ENCODE measurements at regions not wholly inside any gene's neighbourhood (a gene's known extent, or its start where the extent isn't known, plus 50 kb on each side); places are given as distances from the start of the nearest gene placed in this dataset.

DNA sequence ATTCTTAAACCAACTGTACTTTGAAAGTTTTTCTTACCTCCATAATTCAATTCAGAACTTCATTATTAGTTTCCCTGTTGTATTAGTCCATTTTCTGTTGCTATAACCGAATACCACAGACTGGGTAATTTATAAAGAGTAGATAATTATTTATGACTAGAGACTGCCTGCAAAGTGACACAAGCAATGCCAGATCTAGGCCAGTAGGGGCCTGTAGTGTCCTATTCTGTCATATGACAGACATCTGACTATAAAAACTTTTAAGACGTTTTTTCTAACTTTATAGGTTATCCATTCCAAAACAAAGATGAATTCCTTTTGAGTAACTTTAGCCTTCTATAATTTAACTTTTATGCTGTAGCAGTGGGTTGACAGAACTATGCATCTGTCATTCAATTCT lies 2783.8 kb downstream of the PCDH9 start:
- no peak for TF ChIP-seq POLR2A (IDR thresholded peaks at IDR 0.05; ENCODE audit: low read length)
- no peak for TF ChIP-seq GATA1 (IDR thresholded peaks at IDR 0.05; ENCODE audit: low read depth, low read length)
- no peak for DNase-seq

DNA sequence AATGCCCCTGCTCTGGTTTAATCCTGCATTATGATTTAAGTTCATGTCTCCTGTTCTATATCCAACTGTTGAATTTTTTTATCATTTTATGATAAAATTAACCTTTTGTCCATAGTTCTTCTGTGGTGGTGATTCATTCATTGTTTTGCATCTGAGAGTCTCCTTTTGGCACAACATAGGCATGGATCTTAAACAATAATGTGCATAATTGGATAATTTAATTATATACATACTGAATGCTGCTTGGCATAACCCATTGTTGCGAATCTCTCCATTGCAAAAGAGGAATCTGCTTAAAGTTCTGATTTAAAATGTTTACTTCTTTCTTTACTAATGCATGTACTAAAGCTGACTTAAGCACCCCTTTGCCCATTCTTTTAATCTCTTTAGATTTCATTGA lies 2788.4 kb downstream of the PCDH9 start:
- no peak for DNase-seq
- TF ChIP-seq POLR2A (IDR thresholded peaks at IDR 0.05; ENCODE audit: low read length) (no peak), GATA1 (IDR thresholded peaks at IDR 0.05; ENCODE audit: low read depth, low read length) (no peak)

DNA sequence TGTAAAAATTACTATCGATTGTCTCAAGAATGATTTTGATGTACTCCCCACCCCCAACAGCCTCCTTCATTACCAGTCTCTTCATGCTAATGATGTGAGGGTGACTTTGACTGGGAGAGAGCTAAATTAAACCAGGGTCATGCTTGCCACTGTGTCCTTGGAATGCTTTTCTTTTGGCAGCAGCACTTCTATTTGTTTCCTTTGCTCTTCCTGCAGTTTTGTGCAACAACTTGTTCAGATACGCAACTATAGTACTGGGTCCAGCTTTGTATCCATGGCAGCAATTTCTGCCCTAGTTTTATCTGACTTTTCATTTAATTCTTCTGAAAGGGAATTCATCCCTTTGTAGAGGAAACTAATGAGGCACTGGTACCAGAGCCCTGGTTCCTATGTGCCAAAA lies 2792.1 kb downstream of the PCDH9 start:
- DNase-seq = no peak
- TF ChIP-seq GATA1 (IDR thresholded peaks at IDR 0.05; ENCODE audit: low read depth, low read length) = no peak
- TF ChIP-seq POLR2A (IDR thresholded peaks at IDR 0.05; ENCODE audit: low read length) = no peak

GRCh38 chr13:64429691-64430090 lies 2800.4 kb downstream of the PCDH9 start:
- TF ChIP-seq GATA1 (IDR thresholded peaks at IDR 0.05; ENCODE audit: low read depth, low read length) = no peak
- TF ChIP-seq POLR2A (IDR thresholded peaks at IDR 0.05; ENCODE audit: low read length) = no peak
- DNase-seq = no peak

- DNase-seq = no peak
- TF ChIP-seq POLR2A (IDR thresholded peaks at IDR 0.05; ENCODE audit: low read length) (no peak), GATA1 (IDR thresholded peaks at IDR 0.05; ENCODE audit: low read depth, low read length) (no peak)
Observed at GRCh38 chr13:64428196-64428595, 2801.9 kb downstream of the PCDH9 start.

DNA sequence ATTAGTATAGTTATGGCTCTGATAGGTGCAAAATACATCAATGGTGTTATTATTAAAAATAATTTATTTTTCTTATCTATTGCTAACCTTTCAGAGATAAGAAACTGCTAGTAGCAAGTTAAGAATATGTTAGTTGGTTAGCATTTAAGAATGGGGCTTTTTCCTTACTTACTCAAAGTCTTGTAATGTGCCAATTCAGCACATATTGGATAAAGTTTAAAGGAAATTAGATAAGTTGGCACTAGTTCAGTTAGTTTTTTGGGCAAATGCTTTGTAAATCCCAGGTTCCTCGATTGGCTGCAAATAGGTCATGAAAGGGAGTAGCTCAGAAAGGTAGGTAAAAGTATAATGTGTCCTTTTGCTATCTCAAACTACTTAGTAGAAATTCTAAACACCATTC lies 2806.7 kb downstream of the PCDH9 start:
- no peak for DNase-seq
- no peak for TF ChIP-seq GATA1 (IDR thresholded peaks at IDR 0.05; ENCODE audit: low read depth, low read length)
- no peak for TF ChIP-seq POLR2A (IDR thresholded peaks at IDR 0.05; ENCODE audit: low read length)

DNA sequence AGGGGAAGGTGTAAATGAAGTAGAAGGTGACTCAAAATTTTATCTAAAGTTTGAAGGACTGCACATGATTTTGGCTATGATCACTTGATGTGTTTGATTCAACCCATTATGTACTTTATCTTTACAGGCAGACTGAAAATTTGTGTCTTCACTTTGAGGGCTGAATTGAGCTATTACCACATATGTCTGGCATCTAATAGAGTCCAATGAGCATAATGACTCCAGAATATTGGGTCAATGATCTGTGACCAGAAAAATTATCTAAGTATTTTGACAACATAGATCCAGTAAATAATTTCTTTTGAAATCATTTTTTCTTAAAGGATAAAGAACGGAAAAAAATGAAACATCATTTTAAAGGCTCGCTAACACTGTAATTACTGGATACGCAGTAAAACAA lies 2810.0 kb downstream of the PCDH9 start:
- TF ChIP-seq POLR2A (IDR thresholded peaks at IDR 0.05; ENCODE audit: low read length) (no peak), GATA1 (IDR thresholded peaks at IDR 0.05; ENCODE audit: low read depth, low read length) (no peak)
- no peak for DNase-seq

DNA sequence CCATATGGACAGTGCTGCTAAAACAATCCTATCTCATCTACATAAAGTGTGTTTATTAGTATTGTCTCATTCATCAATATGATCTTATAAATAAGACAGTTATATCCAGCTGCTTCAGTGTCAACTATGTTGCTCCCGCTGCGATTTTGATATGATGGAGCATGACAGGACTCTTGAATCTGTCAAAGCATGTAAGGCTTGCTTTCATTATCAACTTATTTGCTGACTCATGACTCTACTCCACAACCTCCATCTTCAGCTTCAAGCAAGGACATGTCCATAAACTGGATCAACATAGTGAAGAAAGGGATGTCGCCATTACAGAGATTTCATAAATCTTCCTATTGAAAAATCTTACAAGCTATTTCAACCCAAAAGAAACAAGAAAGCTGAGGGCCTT lies 2812.6 kb downstream of the PCDH9 start:
- no peak for TF ChIP-seq POLR2A (IDR thresholded peaks at IDR 0.05; ENCODE audit: low read length)
- no peak for TF ChIP-seq GATA1 (IDR thresholded peaks at IDR 0.05; ENCODE audit: low read depth, low read length)
- DNase-seq = no peak

DNA sequence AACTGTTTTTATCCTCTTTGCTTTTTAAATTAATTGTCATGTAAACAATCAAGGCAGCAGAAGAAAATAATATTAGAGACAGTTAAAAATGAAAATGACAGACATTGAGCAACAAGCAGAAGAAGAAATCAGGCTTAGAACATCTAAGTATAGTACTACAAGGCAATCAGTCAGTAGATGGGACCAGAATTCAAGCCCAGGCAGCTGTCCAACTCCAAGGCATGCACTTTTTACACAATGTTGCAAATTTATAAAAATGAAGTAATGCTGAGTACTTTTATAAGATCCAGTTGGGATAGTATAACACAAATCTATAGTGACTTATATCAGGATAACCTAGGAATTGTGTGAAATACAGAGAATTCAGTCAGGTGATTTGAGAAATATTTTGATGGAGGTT lies 2815.8 kb downstream of the PCDH9 start:
- no peak for DNase-seq
- TF ChIP-seq GATA1 (IDR thresholded peaks at IDR 0.05; ENCODE audit: low read depth, low read length) (no peak), POLR2A (IDR thresholded peaks at IDR 0.05; ENCODE audit: low read length) (no peak)

- TF ChIP-seq POLR2A (IDR thresholded peaks at IDR 0.05; ENCODE audit: low read length) = no peak
- no peak for TF ChIP-seq GATA1 (IDR thresholded peaks at IDR 0.05; ENCODE audit: low read depth, low read length)
- no peak for DNase-seq
Observed at GRCh38 chr13:64413529-64413928, 2816.6 kb downstream of the PCDH9 start.

GRCh38 chr13:64410276-64411053 lies 2819.7 kb downstream of the PCDH9 start:
- DNase-seq = no peak
- no peak for TF ChIP-seq POLR2A (IDR thresholded peaks at IDR 0.05; ENCODE audit: low read length)
- TF ChIP-seq GATA1 (IDR thresholded peaks at IDR 0.05; ENCODE audit: low read depth, low read length) = no peak

GRCh38 chr13:64397701-64398100 lies 2832.4 kb downstream of the PCDH9 start:
- no peak for DNase-seq
- TF ChIP-seq GATA1 (IDR thresholded peaks at IDR 0.05; ENCODE audit: low read depth, low read length) (no peak), POLR2A (IDR thresholded peaks at IDR 0.05; ENCODE audit: low read length) (no peak)

DNA sequence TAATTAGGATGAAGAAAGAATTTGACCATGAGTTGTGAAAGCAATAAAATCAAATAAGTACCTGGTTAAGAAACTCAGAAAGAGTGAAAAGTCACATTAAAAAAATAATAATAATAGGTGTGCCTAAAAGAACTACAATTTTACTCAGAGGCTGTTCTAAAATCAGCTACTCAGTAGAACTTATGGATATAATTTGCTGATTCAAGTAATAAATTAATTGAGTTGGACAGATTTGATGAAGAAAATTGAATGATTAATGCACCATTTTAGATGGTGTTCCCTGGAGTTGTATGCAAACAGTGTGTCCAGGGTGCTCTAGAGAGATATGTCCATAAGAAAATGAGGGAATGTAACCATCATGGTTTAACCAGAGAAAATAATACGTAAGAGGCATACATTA lies 2852.5 kb downstream of the PCDH9 start:
- no peak for TF ChIP-seq POLR2A (IDR thresholded peaks at IDR 0.05; ENCODE audit: low read length)
- no peak for TF ChIP-seq GATA1 (IDR thresholded peaks at IDR 0.05; ENCODE audit: low read depth, low read length)
- no peak for DNase-seq

GRCh38 chr13:64371461-64371860 lies 2858.7 kb downstream of the PCDH9 start:
- no peak for DNase-seq
- TF ChIP-seq POLR2A (IDR thresholded peaks at IDR 0.05; ENCODE audit: low read length) (no peak), GATA1 (IDR thresholded peaks at IDR 0.05; ENCODE audit: low read depth, low read length) (no peak)

DNA sequence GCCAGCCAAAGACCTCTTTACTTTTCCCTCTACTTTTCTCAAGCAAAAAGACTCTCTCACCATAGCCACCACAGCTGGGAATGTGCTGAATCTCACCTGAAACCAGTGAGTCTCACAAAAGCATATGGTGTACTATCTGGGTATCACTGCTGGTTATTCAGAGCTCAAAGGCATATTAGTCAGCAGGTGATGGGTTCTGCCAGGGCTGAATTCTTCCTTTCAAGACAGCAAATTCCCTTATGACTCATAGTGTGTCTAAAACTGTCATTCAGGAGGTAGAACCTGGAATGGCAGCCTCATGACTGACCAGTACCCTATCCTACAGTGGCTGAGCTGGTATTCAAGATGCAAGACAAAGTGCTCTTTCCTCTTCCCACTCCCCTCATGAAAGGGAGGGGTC lies 2859.1 kb downstream of the PCDH9 start:
- DNase-seq = no peak
- TF ChIP-seq POLR2A (IDR thresholded peaks at IDR 0.05; ENCODE audit: low read length) = no peak
- no peak for TF ChIP-seq GATA1 (IDR thresholded peaks at IDR 0.05; ENCODE audit: low read depth, low read length)
